Natural killer cell treated with Interleukin-12 subunit alpha and Interleukin-12 subunit beta and Interleukin-15 and Interleukin-18, amount 100 ng/mL, for 72 hours (primary cell): ENCODE measurements at regions not wholly inside any gene's neighbourhood (a gene's known extent, or its start where the extent isn't known, plus 50 kb on each side); places are given as distances from the start of the nearest gene placed in this dataset.

Source experiments
- ATAC-seq, 2 donors: fragments of 150-1000 bp; cut with Tn5 transposase in 1 of 2; sonication (Bioruptor Pico), chemical (Tn5 transposase) in 1 of 2; 2 replicates each; pipeline ENCODE4 v1.10.0; 2021
- DNase-seq: peaks from one replicate; pipeline ENCODE4 v3.0.0; 2022; ENCODE audit warnings: low spot score
- H3K27ac Mint-ChIP-seq, 2 donors: 1 replicate in 1 of 2; 2 replicates in 1 of 2; pipeline ENCODE4 v1.8.0; 2022; ENCODE audit warnings: mixed read lengths in 2 of 2, mild to moderate bottlenecking in 1 of 2, moderate library complexity in 1 of 2
- H3K27me3 Mint-ChIP-seq, 2 donors: 1 replicate in 1 of 2; 2 replicates in 1 of 2; pipeline ENCODE4 v1.8.0; 2022; ENCODE audit warnings: mixed read lengths in 2 of 2
- H3K36me3 Mint-ChIP-seq: one replicate; pipeline ENCODE4 v1.8.0; 2022; ENCODE audit warnings: mixed read lengths
- H3K4me1 Mint-ChIP-seq, 2 donors: 1 replicate in 1 of 2; 2 replicates in 1 of 2; pipeline ENCODE4 v1.8.0; 2022; ENCODE audit warnings: low read depth in 2 of 2, mixed read lengths in 2 of 2, mild to moderate bottlenecking in 1 of 2
- H3K4me3 Mint-ChIP-seq: one replicate; pipeline ENCODE4 v1.8.0; 2022; ENCODE audit warnings: mixed read lengths
- H3K9me3 Mint-ChIP-seq: 2 replicates; pipeline ENCODE4 v1.8.0; 2022; ENCODE audit warnings: mixed read lengths

GRCh38 chr12:124408822-124409517, 114.1 kb downstream of the RFLNA start:
- H3K9me3 Mint-ChIP-seq: no peaks in the 10 kb centered on the region
- peaks cover 0 to 19% of the 10 kb centered on the region in 2 donors for H3K4me1 Mint-ChIP-seq
- H3K27ac Mint-ChIP-seq: no peak overlapping the region
- H3K27me3 Mint-ChIP-seq: no peaks in the 10 kb centered on the region
- DNase-seq (no peak), ATAC-seq (no peak)
- H3K36me3 Mint-ChIP-seq: no peaks in the 10 kb centered on the region
- no peak overlapping the region for H3K4me3 Mint-ChIP-seq

GRCh38 chr12:124407074-124407473, 112.2 kb downstream of the RFLNA start:
- Mint-ChIP-seq H3K36me3 (no peaks in the 10 kb centered on the region), H3K4me3 (no peak overlapping the region), H3K4me1 (peaks cover 0 to 20% of the 10 kb centered on the region in 2 donors), H3K27me3 (no peaks in the 10 kb centered on the region), H3K9me3 (no peaks in the 10 kb centered on the region), H3K27ac (no peak overlapping the region)
- ATAC-seq (no peak), DNase-seq (no peak)

- ATAC-seq: no peak
- H3K27ac Mint-ChIP-seq: no peak overlapping the region
- peaks cover 0 to 18% of the 10 kb centered on the region in 2 donors for H3K4me1 Mint-ChIP-seq
These were observed 111.2 kb downstream of the RFLNA start for GRCh38 chr12:124406043-124406442.

GRCh38 chr12:124405592-124405991, 110.7 kb downstream of the RFLNA start:
- H3K9me3 Mint-ChIP-seq: no peaks in the 10 kb centered on the region
- no peaks in the 10 kb centered on the region for H3K27me3 Mint-ChIP-seq
- H3K4me1 Mint-ChIP-seq: peaks cover 0 to 16% of the 10 kb centered on the region in 2 donors
- ATAC-seq: no peak
- H3K4me3 Mint-ChIP-seq: no peak overlapping the region
- DNase-seq: no peak
- no peak overlapping the region for H3K27ac Mint-ChIP-seq
- no peaks in the 10 kb centered on the region for H3K36me3 Mint-ChIP-seq

More at GRCh38 chr12:124406043-124406442, 111.2 kb downstream of the RFLNA start:
- H3K9me3 Mint-ChIP-seq: no peaks in the 10 kb centered on the region
- H3K4me3 Mint-ChIP-seq: no peak overlapping the region
- H3K27me3 Mint-ChIP-seq: no peaks in the 10 kb centered on the region
- no peaks in the 10 kb centered on the region for H3K36me3 Mint-ChIP-seq
- DNase-seq: no peak

- no peak overlapping the region for H3K27ac Mint-ChIP-seq
- peaks cover 0 to 18% of the 10 kb centered on the region in 2 donors for H3K4me1 Mint-ChIP-seq
- H3K27me3 Mint-ChIP-seq: no peaks in the 10 kb centered on the region
- ATAC-seq: no peak
- H3K4me3 Mint-ChIP-seq: no peak overlapping the region
- no peak for DNase-seq
- H3K9me3 Mint-ChIP-seq: no peaks in the 10 kb centered on the region
- H3K36me3 Mint-ChIP-seq: no peaks in the 10 kb centered on the region
These were observed 110.3 kb downstream of the RFLNA start for GRCh38 chr12:124405151-124405550.

GRCh38 chr12:124404162-124404784, 109.4 kb downstream of the RFLNA start:
- ATAC-seq: no peak
- Mint-ChIP-seq H3K9me3 (no peaks in the 10 kb centered on the region), H3K4me1 (peaks cover 0 to 17% of the 10 kb centered on the region in 2 donors), H3K4me3 (no peak overlapping the region), H3K27me3 (no peaks in the 10 kb centered on the region), H3K27ac (no peak overlapping the region), H3K36me3 (no peaks in the 10 kb centered on the region)
- no peak for DNase-seq

- H3K27me3 Mint-ChIP-seq: no peaks in the 10 kb centered on the region
- H3K4me1 Mint-ChIP-seq: peaks cover 0 to 17% of the 10 kb centered on the region in 2 donors
- peak overlapping the region in 1 of 2 donors; percentile 69 for H3K27ac Mint-ChIP-seq
- no peak for ATAC-seq
- H3K9me3 Mint-ChIP-seq: no peaks in the 10 kb centered on the region
- no peak overlapping the region for H3K4me3 Mint-ChIP-seq
- H3K36me3 Mint-ChIP-seq: no peaks in the 10 kb centered on the region
- no peak for DNase-seq
These were observed 108.4 kb downstream of the RFLNA start for GRCh38 chr12:124403273-124403672.

- H3K36me3 Mint-ChIP-seq: no peaks in the 10 kb centered on the region
- H3K27me3 Mint-ChIP-seq: no peaks in the 10 kb centered on the region
- DNase-seq: no peak
- H3K4me1 Mint-ChIP-seq: peaks cover 0 to 17% of the 10 kb centered on the region in 2 donors
- H3K27ac Mint-ChIP-seq: no peak overlapping the region
- no peaks in the 10 kb centered on the region for H3K9me3 Mint-ChIP-seq
- no peak for ATAC-seq
- H3K4me3 Mint-ChIP-seq: no peak overlapping the region
These were observed 107.6 kb downstream of the RFLNA start for GRCh38 chr12:124402248-124403066.

- H3K27me3 Mint-ChIP-seq: no peaks in the 10 kb centered on the region
- no peak for ATAC-seq
- H3K4me3 Mint-ChIP-seq: no peak overlapping the region
- no peaks in the 10 kb centered on the region for H3K36me3 Mint-ChIP-seq
- no peak overlapping the region for H3K27ac Mint-ChIP-seq
- H3K9me3 Mint-ChIP-seq: no peaks in the 10 kb centered on the region
- H3K4me1 Mint-ChIP-seq: peaks cover 0 to 10% of the 10 kb centered on the region in 2 donors
- no peak for DNase-seq
These were observed 106.9 kb downstream of the RFLNA start for GRCh38 chr12:124401704-124402221.

- ATAC-seq: no peak
These were observed 105.2 kb downstream of the RFLNA start for GRCh38 chr12:124400124-124400523.

GRCh38 chr12:124399622-124400021, 104.7 kb downstream of the RFLNA start:
- no peaks in the 10 kb centered on the region for H3K9me3 Mint-ChIP-seq
- DNase-seq (no peak), ATAC-seq (no peak)
- H3K4me3 Mint-ChIP-seq: no peak overlapping the region
- H3K4me1 Mint-ChIP-seq: peaks cover 0 to 7% of the 10 kb centered on the region in 2 donors
- H3K27me3 Mint-ChIP-seq: no peaks in the 10 kb centered on the region
- H3K27ac Mint-ChIP-seq: no peak overlapping the region
- H3K36me3 Mint-ChIP-seq: no peaks in the 10 kb centered on the region

More at GRCh38 chr12:124400124-124400523, 105.2 kb downstream of the RFLNA start:
- peaks cover 0 to 9% of the 10 kb centered on the region in 2 donors for H3K4me1 Mint-ChIP-seq
- no peak overlapping the region for H3K4me3 Mint-ChIP-seq
- no peaks in the 10 kb centered on the region for H3K27me3 Mint-ChIP-seq
- H3K36me3 Mint-ChIP-seq: no peaks in the 10 kb centered on the region
- H3K9me3 Mint-ChIP-seq: no peaks in the 10 kb centered on the region
- DNase-seq: no peak
- no peak overlapping the region for H3K27ac Mint-ChIP-seq

- Mint-ChIP-seq H3K4me3 (no peak overlapping the region), H3K9me3 (no peaks in the 10 kb centered on the region), H3K4me1 (peaks cover 0 to 13% of the 10 kb centered on the region in 2 donors), H3K27ac (no peak overlapping the region), H3K36me3 (no peaks in the 10 kb centered on the region), H3K27me3 (no peaks in the 10 kb centered on the region)
- DNase-seq: no peak
- no peak for ATAC-seq
These were observed 103.8 kb downstream of the RFLNA start for GRCh38 chr12:124398578-124399227.

- ATAC-seq (no peak), DNase-seq (no peak)
- Mint-ChIP-seq H3K27ac (no peak overlapping the region), H3K9me3 (no peaks in the 10 kb centered on the region), H3K27me3 (no peaks in the 10 kb centered on the region), H3K4me1 (peaks cover 0 to 13% of the 10 kb centered on the region in 2 donors), H3K4me3 (no peak overlapping the region), H3K36me3 (no peaks in the 10 kb centered on the region)
These were observed 103.1 kb downstream of the RFLNA start for GRCh38 chr12:124397807-124398577.
